ENCODE measurements at regions not wholly inside any gene's neighbourhood (a gene's known extent, or its start where the extent isn't known, plus 50 kb on each side); places are given as distances from the start of the nearest gene placed in this dataset.

GRCh38 chr2:191614759-191615158 lies 63.2 kb upstream of the NABP1 start:
- DNase-seq, result no peak

- DNase-seq, result no peak
Observed at GRCh38 chr2:191615596-191615995, 62.3 kb upstream of the NABP1 start.

- DNase-seq, result no peak
Observed at GRCh38 chr2:191617575-191617974, 60.4 kb upstream of the NABP1 start.

GRCh38 chr2:191618046-191618780 lies 59.7 kb upstream of the NABP1 start:
- DNase-seq, result no peak

GRCh38 chr2:191618786-191619185 lies 59.1 kb upstream of the NABP1 start:
- no peak for DNase-seq

GRCh38 chr2:191620144-191620543 lies 57.8 kb upstream of the NABP1 start:
- DNase-seq, result no peak

GRCh38 chr2:191622374-191623320 lies 55.3 kb upstream of the NABP1 start:
- no peak for DNase-seq

- no peak for DNase-seq
Observed at GRCh38 chr2:191625016-191625415, 52.9 kb upstream of the NABP1 start.

GRCh38 chr2:191625446-191625845 lies 52.5 kb upstream of the NABP1 start:
- no peak for DNase-seq

GRCh38 chr2:191626497-191627151 lies 51.3 kb upstream of the NABP1 start:
- no peak for DNase-seq

- no peak for DNase-seq
Observed at GRCh38 chr2:191627518-191627917, 50.4 kb upstream of the NABP1 start.

Measured in GOT3 (cell line).